ENCODE measurements at regions not wholly inside any gene's neighbourhood (a gene's known extent, or its start where the extent isn't known, plus 50 kb on each side); places are given as distances from the start of the nearest gene placed in this dataset.

DNA sequence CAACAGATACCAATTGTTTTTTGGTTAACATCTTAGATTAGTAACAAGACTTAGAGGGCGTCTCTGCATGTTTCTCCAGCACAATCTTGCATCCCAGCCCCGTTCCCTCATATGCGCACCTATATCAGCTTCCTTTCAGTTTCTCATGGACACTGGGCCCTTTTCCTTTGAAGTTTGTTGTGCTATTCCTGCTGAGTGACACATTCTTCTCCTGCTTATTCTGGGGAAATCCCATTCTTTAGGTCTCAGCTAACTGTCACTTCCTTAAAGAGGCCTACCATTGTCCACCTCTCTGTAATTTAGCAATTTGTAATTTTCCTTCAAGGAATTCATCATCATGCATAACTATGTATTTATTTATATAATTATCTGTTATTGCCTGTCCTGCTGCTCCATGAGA is 110.3 kb upstream of the STEAP1B start (continued):
- TF ChIP-seq, protein P1, sequence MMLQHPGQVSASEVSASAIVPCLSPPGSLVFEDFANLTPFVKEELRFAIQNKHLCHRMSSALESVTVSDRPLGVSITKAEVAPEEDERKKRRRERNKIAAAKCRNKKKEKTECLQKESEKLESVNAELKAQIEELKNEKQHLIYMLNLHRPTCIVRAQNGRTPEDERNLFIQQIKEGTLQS (CRISPR knock-in tag; conservative IDR thresholded peaks at IDR 0.05), result no peak
- no peak for TF ChIP-seq SMAD4 (CRISPR knock-in tag; IDR thresholded peaks at IDR 0.05)
- TF ChIP-seq CREM (CRISPR knock-in tag; IDR thresholded peaks at IDR 0.05), result no peak
- TF ChIP-seq, protein P2, sequence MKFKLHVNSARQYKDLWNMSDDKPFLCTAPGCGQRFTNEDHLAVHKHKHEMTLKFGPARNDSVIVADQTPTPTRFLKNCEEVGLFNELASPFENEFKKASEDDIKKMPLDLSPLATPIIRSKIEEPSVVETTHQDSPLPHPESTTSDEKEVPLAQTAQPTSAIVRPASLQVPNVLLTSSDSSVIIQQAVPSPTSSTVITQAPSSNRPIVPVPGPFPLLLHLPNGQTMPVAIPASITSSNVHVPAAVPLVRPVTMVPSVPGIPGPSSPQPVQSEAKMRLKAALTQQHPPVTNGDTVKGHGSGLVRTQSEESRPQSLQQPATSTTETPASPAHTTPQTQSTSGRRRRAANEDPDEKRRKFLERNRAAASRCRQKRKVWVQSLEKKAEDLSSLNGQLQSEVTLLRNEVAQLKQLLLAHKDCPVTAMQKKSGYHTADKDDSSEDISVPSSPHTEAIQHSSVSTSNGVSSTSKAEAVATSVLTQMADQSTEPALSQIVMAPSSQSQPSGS (CRISPR knock-in tag; IDR thresholded peaks at IDR 0.05; ENCODE audit: borderline replicate concordance, low read depth), result no peak
- TF ChIP-seq MYBL2 (CRISPR knock-in tag; IDR thresholded peaks at IDR 0.05), result no peak
- no peak for TF ChIP-seq ZMAT4 (CRISPR knock-in tag; IDR thresholded peaks at IDR 0.05)
- TF ChIP-seq, protein P3, sequence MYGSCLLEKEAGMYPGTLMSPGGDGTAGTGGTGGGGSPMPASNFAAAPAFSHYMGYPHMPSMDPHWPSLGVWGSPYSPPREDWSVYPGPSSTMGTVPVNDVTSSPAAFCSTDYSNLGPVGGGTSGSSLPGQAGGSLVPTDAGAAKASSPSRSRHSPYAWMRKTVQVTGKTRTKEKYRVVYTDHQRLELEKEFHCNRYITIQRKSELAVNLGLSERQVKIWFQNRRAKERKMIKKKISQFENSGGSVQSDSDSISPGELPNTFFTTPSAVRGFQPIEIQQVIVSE (CRISPR knock-in tag; IDR thresholded peaks at IDR 0.05; ENCODE audit: borderline replicate concordance), result no peak
- TF ChIP-seq GTF2I (CRISPR knock-in tag; conservative IDR thresholded peaks at IDR 0.05), result no peak
- TF ChIP-seq NFATC4 (CRISPR knock-in tag; IDR thresholded peaks at IDR 0.05), result no peak
- no peak for TF ChIP-seq ZNF263 (CRISPR knock-in tag; IDR thresholded peaks at IDR 0.05; ENCODE audit: low read depth)
- TF ChIP-seq, protein P4, sequence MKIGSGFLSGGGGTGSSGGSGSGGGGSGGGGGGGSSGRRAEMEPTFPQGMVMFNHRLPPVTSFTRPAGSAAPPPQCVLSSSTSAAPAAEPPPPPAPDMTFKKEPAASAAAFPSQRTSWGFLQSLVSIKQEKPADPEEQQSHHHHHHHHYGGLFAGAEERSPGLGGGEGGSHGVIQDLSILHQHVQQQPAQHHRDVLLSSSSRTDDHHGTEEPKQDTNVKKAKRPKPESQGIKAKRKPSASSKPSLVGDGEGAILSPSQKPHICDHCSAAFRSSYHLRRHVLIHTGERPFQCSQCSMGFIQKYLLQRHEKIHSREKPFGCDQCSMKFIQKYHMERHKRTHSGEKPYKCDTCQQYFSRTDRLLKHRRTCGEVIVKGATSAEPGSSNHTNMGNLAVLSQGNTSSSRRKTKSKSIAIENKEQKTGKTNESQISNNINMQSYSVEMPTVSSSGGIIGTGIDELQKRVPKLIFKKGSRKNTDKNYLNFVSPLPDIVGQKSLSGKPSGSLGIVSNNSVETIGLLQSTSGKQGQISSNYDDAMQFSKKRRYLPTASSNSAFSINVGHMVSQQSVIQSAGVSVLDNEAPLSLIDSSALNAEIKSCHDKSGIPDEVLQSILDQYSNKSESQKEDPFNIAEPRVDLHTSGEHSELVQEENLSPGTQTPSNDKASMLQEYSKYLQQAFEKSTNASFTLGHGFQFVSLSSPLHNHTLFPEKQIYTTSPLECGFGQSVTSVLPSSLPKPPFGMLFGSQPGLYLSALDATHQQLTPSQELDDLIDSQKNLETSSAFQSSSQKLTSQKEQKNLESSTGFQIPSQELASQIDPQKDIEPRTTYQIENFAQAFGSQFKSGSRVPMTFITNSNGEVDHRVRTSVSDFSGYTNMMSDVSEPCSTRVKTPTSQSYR (CRISPR knock-in tag; IDR thresholded peaks at IDR 0.05), result no peak
- no peak for TF ChIP-seq ETV6 (CRISPR knock-in tag; IDR thresholded peaks at IDR 0.05)
- TF ChIP-seq SP1 (CRISPR knock-in tag; conservative IDR thresholded peaks at IDR 0.05), result no peak

DNA sequence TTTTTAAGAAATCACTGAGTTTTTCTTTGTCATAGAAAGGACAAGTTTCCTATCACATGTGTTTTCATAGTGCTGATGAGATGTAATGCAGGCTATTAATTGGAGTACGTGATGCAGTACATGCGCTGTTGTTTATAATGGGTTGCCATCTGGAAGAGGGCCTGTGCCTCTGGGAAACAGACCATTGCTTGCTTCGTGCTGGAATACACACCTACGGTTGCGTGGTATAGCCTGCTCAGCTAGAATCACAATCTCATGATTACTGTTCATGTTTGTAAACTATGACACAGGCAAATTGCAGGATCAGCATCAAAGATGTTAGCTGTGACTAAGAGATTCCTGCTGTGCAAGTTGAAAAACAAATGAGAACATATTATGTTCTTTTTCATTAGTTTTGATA is 107.2 kb upstream of the STEAP1B start:
- Mint-ChIP-seq H3K27me3 (ENCODE audit: low read depth) (no peaks in the 10 kb centered on the region; the same call in 1 of the 2 replicates), H3K27ac (no peak overlapping the region), H3K36me3 (no peaks in the 10 kb centered on the region), H3K4me3 (no peak overlapping the region), H3K9me3 (no peaks in the 10 kb centered on the region), H3K4me1 (peaks cover under 1% of the 10 kb centered on the region; the same call in 1 of the 2 replicates)
- DNase-seq (ENCODE audit: low spot score) (no peak), ATAC-seq (no peak)
- CTCF ChIA-PET, result interaction anchor here (1.5 kb wide), 1 partner anchor 21 kb away, joined by 3 read pairs; no protein-coding TSS in a partner anchor
- POLR2A ChIA-PET, result no interaction called here
- TF ChIP-seq MAX (CRISPR knock-in tag; IDR thresholded peaks at IDR 0.05) (no peak), SMAD4 (CRISPR knock-in tag; IDR thresholded peaks at IDR 0.05) (no peak), E2F5 (CRISPR knock-in tag; IDR thresholded peaks at IDR 0.05) (no peak), CBFB (CRISPR knock-in tag; IDR thresholded peaks at IDR 0.05; ENCODE audit: low read depth) (no peak), GRHL2 (CRISPR knock-in tag; IDR thresholded peaks at IDR 0.05; ENCODE audit: insufficient replicate concordance, severe bottlenecking) (no peak), ZNF121 (CRISPR knock-in tag; IDR thresholded peaks at IDR 0.05) (no peak), GTF2I (CRISPR knock-in tag; conservative IDR thresholded peaks at IDR 0.05) (no peak)
- TF ChIP-seq, protein P1 (CRISPR knock-in tag; conservative IDR thresholded peaks at IDR 0.05), result no peak
- TF ChIP-seq, protein P5, sequence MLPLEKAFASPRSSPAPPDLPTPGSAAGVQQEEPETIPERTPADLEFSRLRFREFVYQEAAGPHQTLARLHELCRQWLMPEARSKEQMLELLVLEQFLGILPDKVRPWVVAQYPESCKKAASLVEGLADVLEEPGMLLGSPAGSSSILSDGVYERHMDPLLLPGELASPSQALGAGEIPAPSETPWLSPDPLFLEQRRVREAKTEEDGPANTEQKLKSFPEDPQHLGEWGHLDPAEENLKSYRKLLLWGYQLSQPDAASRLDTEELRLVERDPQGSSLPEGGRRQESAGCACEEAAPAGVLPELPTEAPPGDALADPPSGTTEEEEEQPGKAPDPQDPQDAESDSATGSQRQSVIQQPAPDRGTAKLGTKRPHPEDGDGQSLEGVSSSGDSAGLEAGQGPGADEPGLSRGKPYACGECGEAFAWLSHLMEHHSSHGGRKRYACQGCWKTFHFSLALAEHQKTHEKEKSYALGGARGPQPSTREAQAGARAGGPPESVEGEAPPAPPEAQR (CRISPR knock-in tag; IDR thresholded peaks at IDR 0.05), result no peak
- TF ChIP-seq, protein P6, sequence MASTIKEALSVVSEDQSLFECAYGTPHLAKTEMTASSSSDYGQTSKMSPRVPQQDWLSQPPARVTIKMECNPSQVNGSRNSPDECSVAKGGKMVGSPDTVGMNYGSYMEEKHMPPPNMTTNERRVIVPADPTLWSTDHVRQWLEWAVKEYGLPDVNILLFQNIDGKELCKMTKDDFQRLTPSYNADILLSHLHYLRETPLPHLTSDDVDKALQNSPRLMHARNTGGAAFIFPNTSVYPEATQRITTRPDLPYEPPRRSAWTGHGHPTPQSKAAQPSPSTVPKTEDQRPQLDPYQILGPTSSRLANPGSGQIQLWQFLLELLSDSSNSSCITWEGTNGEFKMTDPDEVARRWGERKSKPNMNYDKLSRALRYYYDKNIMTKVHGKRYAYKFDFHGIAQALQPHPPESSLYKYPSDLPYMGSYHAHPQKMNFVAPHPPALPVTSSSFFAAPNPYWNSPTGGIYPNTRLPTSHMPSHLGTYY (CRISPR knock-in tag; IDR thresholded peaks at IDR 0.05), result no peak
- TF ChIP-seq, protein P7, sequence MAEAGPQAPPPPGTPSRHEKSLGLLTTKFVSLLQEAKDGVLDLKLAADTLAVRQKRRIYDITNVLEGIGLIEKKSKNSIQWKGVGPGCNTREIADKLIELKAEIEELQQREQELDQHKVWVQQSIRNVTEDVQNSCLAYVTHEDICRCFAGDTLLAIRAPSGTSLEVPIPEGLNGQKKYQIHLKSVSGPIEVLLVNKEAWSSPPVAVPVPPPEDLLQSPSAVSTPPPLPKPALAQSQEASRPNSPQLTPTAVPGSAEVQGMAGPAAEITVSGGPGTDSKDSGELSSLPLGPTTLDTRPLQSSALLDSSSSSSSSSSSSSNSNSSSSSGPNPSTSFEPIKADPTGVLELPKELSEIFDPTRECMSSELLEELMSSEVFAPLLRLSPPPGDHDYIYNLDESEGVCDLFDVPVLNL (CRISPR knock-in tag; IDR thresholded peaks at IDR 0.05; ENCODE audit: borderline replicate concordance, low read depth), result no peak
- TF ChIP-seq, protein P8, sequence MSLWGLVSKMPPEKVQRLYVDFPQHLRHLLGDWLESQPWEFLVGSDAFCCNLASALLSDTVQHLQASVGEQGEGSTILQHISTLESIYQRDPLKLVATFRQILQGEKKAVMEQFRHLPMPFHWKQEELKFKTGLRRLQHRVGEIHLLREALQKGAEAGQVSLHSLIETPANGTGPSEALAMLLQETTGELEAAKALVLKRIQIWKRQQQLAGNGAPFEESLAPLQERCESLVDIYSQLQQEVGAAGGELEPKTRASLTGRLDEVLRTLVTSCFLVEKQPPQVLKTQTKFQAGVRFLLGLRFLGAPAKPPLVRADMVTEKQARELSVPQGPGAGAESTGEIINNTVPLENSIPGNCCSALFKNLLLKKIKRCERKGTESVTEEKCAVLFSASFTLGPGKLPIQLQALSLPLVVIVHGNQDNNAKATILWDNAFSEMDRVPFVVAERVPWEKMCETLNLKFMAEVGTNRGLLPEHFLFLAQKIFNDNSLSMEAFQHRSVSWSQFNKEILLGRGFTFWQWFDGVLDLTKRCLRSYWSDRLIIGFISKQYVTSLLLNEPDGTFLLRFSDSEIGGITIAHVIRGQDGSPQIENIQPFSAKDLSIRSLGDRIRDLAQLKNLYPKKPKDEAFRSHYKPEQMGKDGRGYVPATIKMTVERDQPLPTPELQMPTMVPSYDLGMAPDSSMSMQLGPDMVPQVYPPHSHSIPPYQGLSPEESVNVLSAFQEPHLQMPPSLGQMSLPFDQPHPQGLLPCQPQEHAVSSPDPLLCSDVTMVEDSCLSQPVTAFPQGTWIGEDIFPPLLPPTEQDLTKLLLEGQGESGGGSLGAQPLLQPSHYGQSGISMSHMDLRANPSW (CRISPR knock-in tag; conservative IDR thresholded peaks at IDR 0.05; ENCODE audit: low read depth), result no peak

Measured in WTC11 (cell line).